GM23338 (cell line): ENCODE measurements at regions not wholly inside any gene's neighbourhood (a gene's known extent, or its start where the extent isn't known, plus 50 kb on each side); places are given as distances from the start of the nearest gene placed in this dataset.
"Not testable (repeated sequence)": the region's sequence is repeated elsewhere in the genome, so short reads cannot be mapped to it uniquely, and the experiment has no call there.

Source experiments
- ATAC-seq: fragments of 200-7000 bp; cut with Tn5 transposase; 3 replicates; pipeline ENCODE4 v1.9.1; 2020
- DNase-seq: peaks from one replicate; pipeline ENCODE4 v3.0.0-alpha.2; 2015; ENCODE audit warnings: low spot score
- H2AFZ ChIP-seq: fragments of 200-600 bp; sonication (generic); 2 replicates; pipeline ENCODE4 v1.8.0; 2016; ENCODE audit warnings: antibody characterized with exemption, mild to moderate bottlenecking, moderate library complexity
- H3F3A ChIP-seq: fragments of 200-600 bp; sonication (generic); replicated peaks from 2 replicates; pipeline ENCODE4 v1.8.0; 2017; ENCODE audit warnings: antibody characterized with exemption, mixed run types, low read depth
- H3K27ac ChIP-seq: fragments of 200-600 bp; sonication (generic); 2 replicates; pipeline ENCODE4 v1.6.1; 2016; ENCODE audit warnings: low read depth
- H3K27me3 ChIP-seq: fragments of 200-600 bp; sonication (generic); 2 replicates; pipeline ENCODE4 v1.8.0; 2016; ENCODE audit warnings: mild to moderate bottlenecking, mixed run types, moderate library complexity; ENCODE audit not compliant: insufficient read depth
- H3K36me3 ChIP-seq: fragments of 200-600 bp; sonication (generic); 2 replicates; pipeline ENCODE4 v1.8.0; 2016; ENCODE audit warnings: mild to moderate bottlenecking; ENCODE audit not compliant: insufficient read depth
- H3K4me1 ChIP-seq: fragments of 200-600 bp; sonication (generic); 2 replicates; pipeline ENCODE4 v1.8.0; 2016; ENCODE audit warnings: mild to moderate bottlenecking, moderate library complexity; ENCODE audit not compliant: insufficient read depth
- H3K4me2 ChIP-seq: fragments of 200-600 bp; sonication (generic); 2 replicates; pipeline ENCODE4 v1.7.1; 2017; ENCODE audit warnings: mixed run types
- H3K4me3 ChIP-seq: fragments of 200-600 bp; sonication (generic); 2 replicates; pipeline ENCODE4 v1.6.1; 2016; ENCODE audit warnings: mixed run types
- H3K79me2 ChIP-seq: fragments of 200-600 bp; sonication (generic); replicated peaks from 2 replicates; pipeline ENCODE4 v1.8.0; 2017; ENCODE audit warnings: mild to moderate bottlenecking; ENCODE audit not compliant: insufficient read depth
- H3K9me2 ChIP-seq: fragments of 200-600 bp; sonication (generic); 2 replicates; pipeline ENCODE4 v1.8.0; 2017; ENCODE audit not compliant: insufficient read depth
- H4K20me1 ChIP-seq: fragments of 200-600 bp; sonication (generic); replicated peaks from 2 replicates; pipeline ENCODE4 v1.8.0; 2017; ENCODE audit warnings: mild to moderate bottlenecking; ENCODE audit not compliant: insufficient read depth
- H3K27ac Mint-ChIP-seq: 2 replicates; pipeline ENCODE4 v1.8.0; 2020; ENCODE audit warnings: inconsistent platforms, mild to moderate bottlenecking, moderate library complexity, mixed read lengths
- H3K27me3 Mint-ChIP-seq: 3 replicates; pipeline ENCODE4 v1.8.0; 2022; ENCODE audit warnings: low read depth, mild to moderate bottlenecking, moderate library complexity, mixed read lengths, inconsistent platforms; ENCODE audit not compliant: insufficient read depth, poor library complexity
- H3K36me3 Mint-ChIP-seq: 3 replicates; pipeline ENCODE4 v1.8.0; 2021; ENCODE audit warnings: low read depth, mild to moderate bottlenecking, inconsistent platforms, moderate library complexity, mixed read lengths
- H3K4me1 Mint-ChIP-seq: 3 replicates; pipeline ENCODE4 v1.8.0; 2020; ENCODE audit warnings: mild to moderate bottlenecking, inconsistent platforms, mixed read lengths
- H3K4me3 Mint-ChIP-seq: 3 replicates; pipeline ENCODE4 v1.8.0; 2021; ENCODE audit warnings: moderate library complexity, mild to moderate bottlenecking, inconsistent platforms, mixed read lengths
- H3K9me3 Mint-ChIP-seq: 3 replicates; pipeline ENCODE4 v1.8.0; 2020; ENCODE audit warnings: moderate library complexity, mild to moderate bottlenecking, inconsistent platforms, mixed read lengths
- CREB1 ChIP-seq: fragments of 250-450 bp; sonication (Bioruptor Pico); IDR thresholded peaks from 2 replicates; pipeline ENCODE4 v1.5.0; 2020; ENCODE audit warnings: low read depth, mild to moderate bottlenecking, moderate library complexity
- EZH2 ChIP-seq: fragments of 200-600 bp; sonication (generic); IDR thresholded peaks from one replicate; pipeline ENCODE4 v1.8.0; 2017; ENCODE audit warnings: antibody characterized with exemption, mild to moderate bottlenecking, low read depth; ENCODE audit not compliant: unreplicated experiment
- EZH2phosphoT487 ChIP-seq: fragments of 200-600 bp; sonication (generic); IDR thresholded peaks from one replicate; pipeline ENCODE4 v1.8.1; 2018; ENCODE audit warnings: antibody characterized with exemption; ENCODE audit not compliant: unreplicated experiment
- JUNB ChIP-seq: IDR thresholded peaks from one replicate; pipeline ENCODE4 v1.6.1; 2016; ENCODE audit warnings: antibody characterized with exemption; ENCODE audit not compliant: unreplicated experiment
- NANOG ChIP-seq: IDR thresholded peaks from 2 replicates; pipeline ENCODE4 v1.6.1; 2016; ENCODE audit warnings: antibody characterized with exemption, borderline replicate concordance
- POLR2AphosphoS5 ChIP-seq: IDR thresholded peaks from 2 replicates; pipeline ENCODE4 v1.6.1; 2016; ENCODE audit warnings: antibody characterized with exemption, low read depth
- REST ChIP-seq: IDR thresholded peaks from one replicate; pipeline ENCODE4 v1.6.1; 2018; ENCODE audit warnings: antibody characterized with exemption; ENCODE audit not compliant: unreplicated experiment
- STAT1 ChIP-seq: IDR thresholded peaks from one replicate; pipeline ENCODE4 v1.6.1; 2016; ENCODE audit warnings: antibody characterized with exemption; ENCODE audit not compliant: unreplicated experiment
- ZNF114 ChIP-seq: fragments of 250-450 bp; sonication (Bioruptor Pico); IDR thresholded peaks from 2 replicates; pipeline ENCODE4 v1.5.0; 2020; ENCODE audit warnings: mild to moderate bottlenecking, moderate library complexity
- ZNF331 ChIP-seq: fragments of 250-450 bp; sonication (Bioruptor Pico); IDR thresholded peaks from 2 replicates; pipeline ENCODE4 v1.5.0; 2020; ENCODE audit warnings: low read depth, mild to moderate bottlenecking, moderate library complexity
- ZNF462 ChIP-seq: fragments of 250-450 bp; sonication (Bioruptor Pico); IDR thresholded peaks from 2 replicates; pipeline ENCODE4 v1.5.0; 2020; ENCODE audit warnings: mild to moderate bottlenecking, moderate library complexity

- not testable (repeated sequence) for H3K27ac Mint-ChIP-seq, H3K9me3 Mint-ChIP-seq
Measured at GRCh38 chrX:55165026-55165425, 55.1 kb upstream of the PAGE5 start.

GRCh38 chrX:55167124-55167803 is 52.9 kb upstream of the PAGE5 start:
- peaks cover 17% of the 10 kb centered on the region for H3K9me3 Mint-ChIP-seq
- no peaks in the 10 kb centered on the region for H3K79me2 ChIP-seq
- H3K4me2 ChIP-seq: no peak overlapping the region
- H3F3A ChIP-seq: no peaks in the 10 kb centered on the region
- peaks cover 2% of the 10 kb centered on the region for H3K27me3 Mint-ChIP-seq
- H3K27ac Mint-ChIP-seq: no peak overlapping the region
- no peak for ATAC-seq
- H3K27me3 ChIP-seq: no peaks in the 10 kb centered on the region
- H3K4me1 Mint-ChIP-seq: no peaks in the 10 kb centered on the region; the same call in 2 of the 3 replicates
- H4K20me1 ChIP-seq: no peaks in the 10 kb centered on the region
- H3K27ac ChIP-seq: no peak overlapping the region
- peak; percentile 2 for DNase-seq
- H3K36me3 Mint-ChIP-seq: no peaks in the 10 kb centered on the region; the same call in 2 of the 3 replicates
- no peaks in the 10 kb centered on the region for H3K4me1 ChIP-seq
- H3K9me2 ChIP-seq: no peaks in the 10 kb centered on the region
- no peak overlapping the region for H2AFZ ChIP-seq
- H3K36me3 ChIP-seq: no peaks in the 10 kb centered on the region
- H3K4me3 Mint-ChIP-seq: no peak overlapping the region
- H3K4me3 ChIP-seq: no peak overlapping the region
- TF ChIP-seq NANOG (no peak), ZNF331 (no peak), ZNF462 (CRISPR knock-in tag) (no peak), CREB1 (CRISPR knock-in tag) (no peak), POLR2AphosphoS5 (no peak), EZH2phosphoT487 (no peak), REST (no peak), STAT1 (no peak), JUNB (no peak), ZNF114 (CRISPR knock-in tag) (no peak), EZH2 (no peak)

More at GRCh38 chrX:55165026-55165425, 55.1 kb upstream of the PAGE5 start:
- H3K4me3 Mint-ChIP-seq, DNase-seq, H2AFZ ChIP-seq, H3K36me3 Mint-ChIP-seq, H3K4me1 Mint-ChIP-seq, H3K27me3 ChIP-seq, H3K27me3 Mint-ChIP-seq, H3K79me2 ChIP-seq, H3K9me2 ChIP-seq, H4K20me1 ChIP-seq, H3K4me3 ChIP-seq, H3F3A ChIP-seq, ATAC-seq, H3K27ac ChIP-seq, H3K4me2 ChIP-seq, H3K36me3 ChIP-seq, H3K4me1 ChIP-seq: not testable (repeated sequence)
